ENCODE measurements at regions not wholly inside any gene's neighbourhood (a gene's known extent, or its start where the extent isn't known, plus 50 kb on each side); places are given as distances from the start of the nearest gene placed in this dataset.

DNA sequence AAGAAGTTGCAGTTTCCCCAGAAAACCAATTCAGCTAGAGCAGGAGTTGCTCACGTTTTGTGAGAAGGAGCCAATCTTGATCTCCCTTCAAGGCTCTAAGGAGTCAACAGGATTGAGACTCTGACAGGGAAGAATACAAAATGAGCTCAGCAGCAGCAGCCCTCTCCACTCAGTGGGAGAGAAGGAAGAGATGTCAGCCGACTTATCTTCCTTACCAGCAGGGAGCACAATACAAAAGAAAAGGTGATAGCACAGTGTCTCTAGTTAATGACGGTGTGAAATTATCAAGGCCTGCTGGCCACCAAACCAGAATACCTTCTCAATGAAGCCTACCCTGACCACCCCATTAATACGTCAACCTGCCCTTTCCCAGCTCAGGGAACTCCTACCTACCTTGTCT is 223.6 kb upstream of the TMPO start:
- H3K27ac Mint-ChIP-seq (ENCODE audit: unreplicated experiment): no peak overlapping the region
- H3K4me1 Mint-ChIP-seq (ENCODE audit: low read depth): peaks cover 6% of the 10 kb centered on the region
- no peak for DNase-seq (ENCODE audit: low spot score)
- H3K9me3 Mint-ChIP-seq (ENCODE audit: low read depth): no peaks in the 10 kb centered on the region
- H3K36me3 Mint-ChIP-seq (ENCODE audit: low read depth): no peaks in the 10 kb centered on the region
- no peak overlapping the region for H3K4me3 Mint-ChIP-seq (ENCODE audit: unreplicated experiment)
- peaks cover 41% of the 10 kb centered on the region for H3K27me3 Mint-ChIP-seq (ENCODE audit: low read depth)
- TF ChIP-seq, protein P1, sequence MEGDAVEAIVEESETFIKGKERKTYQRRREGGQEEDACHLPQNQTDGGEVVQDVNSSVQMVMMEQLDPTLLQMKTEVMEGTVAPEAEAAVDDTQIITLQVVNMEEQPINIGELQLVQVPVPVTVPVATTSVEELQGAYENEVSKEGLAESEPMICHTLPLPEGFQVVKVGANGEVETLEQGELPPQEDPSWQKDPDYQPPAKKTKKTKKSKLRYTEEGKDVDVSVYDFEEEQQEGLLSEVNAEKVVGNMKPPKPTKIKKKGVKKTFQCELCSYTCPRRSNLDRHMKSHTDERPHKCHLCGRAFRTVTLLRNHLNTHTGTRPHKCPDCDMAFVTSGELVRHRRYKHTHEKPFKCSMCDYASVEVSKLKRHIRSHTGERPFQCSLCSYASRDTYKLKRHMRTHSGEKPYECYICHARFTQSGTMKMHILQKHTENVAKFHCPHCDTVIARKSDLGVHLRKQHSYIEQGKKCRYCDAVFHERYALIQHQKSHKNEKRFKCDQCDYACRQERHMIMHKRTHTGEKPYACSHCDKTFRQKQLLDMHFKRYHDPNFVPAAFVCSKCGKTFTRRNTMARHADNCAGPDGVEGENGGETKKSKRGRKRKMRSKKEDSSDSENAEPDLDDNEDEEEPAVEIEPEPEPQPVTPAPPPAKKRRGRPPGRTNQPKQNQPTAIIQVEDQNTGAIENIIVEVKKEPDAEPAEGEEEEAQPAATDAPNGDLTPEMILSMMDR (IDR thresholded peaks at IDR 0.05): no peak

DNA sequence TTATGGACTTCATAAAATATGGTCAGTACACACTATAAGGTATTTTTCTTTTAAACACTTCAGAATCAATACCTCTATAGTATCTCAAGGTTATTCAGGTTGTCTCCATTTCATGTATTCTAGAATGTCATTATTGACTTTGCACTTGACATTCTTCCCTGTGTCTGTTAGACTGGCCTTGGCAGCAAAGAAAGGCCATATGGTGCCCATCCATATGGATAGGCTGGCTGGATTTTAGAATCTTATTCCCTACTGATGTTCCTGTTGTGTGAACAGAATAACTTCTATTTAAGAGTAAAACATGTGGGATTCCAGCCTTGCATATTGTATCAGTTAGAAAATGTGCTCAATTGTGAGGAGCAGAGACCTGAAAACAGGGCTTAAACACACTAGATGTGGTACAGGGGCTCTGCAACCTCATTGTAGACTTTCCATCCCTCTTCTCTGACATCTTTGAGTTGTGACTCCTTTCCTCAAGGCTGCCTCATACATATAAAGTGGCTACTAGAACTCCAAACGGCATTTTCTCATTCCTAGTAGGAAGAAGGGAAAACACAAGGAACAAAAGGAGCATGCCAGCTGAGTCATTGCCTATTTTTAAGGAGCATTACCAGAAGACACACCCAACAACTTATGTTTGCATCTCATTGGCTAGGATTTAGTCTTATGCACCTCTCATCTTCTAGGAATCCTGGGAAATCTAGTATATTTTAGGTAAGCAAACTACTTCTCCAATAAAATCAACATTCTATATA is 221.2 kb upstream of the TMPO start:
- peaks cover 32% of the 10 kb centered on the region for H3K27me3 Mint-ChIP-seq (ENCODE audit: low read depth)
- H3K36me3 Mint-ChIP-seq (ENCODE audit: low read depth): no peaks in the 10 kb centered on the region
- no peak overlapping the region for H3K4me3 Mint-ChIP-seq (ENCODE audit: unreplicated experiment)
- DNase-seq (ENCODE audit: low spot score): no peak
- peaks cover 6% of the 10 kb centered on the region for H3K4me1 Mint-ChIP-seq (ENCODE audit: low read depth)
- TF ChIP-seq, protein P1 (IDR thresholded peaks at IDR 0.05): no peak
- H3K27ac Mint-ChIP-seq (ENCODE audit: unreplicated experiment): no peak overlapping the region
- H3K9me3 Mint-ChIP-seq (ENCODE audit: low read depth): no peaks in the 10 kb centered on the region

DNA sequence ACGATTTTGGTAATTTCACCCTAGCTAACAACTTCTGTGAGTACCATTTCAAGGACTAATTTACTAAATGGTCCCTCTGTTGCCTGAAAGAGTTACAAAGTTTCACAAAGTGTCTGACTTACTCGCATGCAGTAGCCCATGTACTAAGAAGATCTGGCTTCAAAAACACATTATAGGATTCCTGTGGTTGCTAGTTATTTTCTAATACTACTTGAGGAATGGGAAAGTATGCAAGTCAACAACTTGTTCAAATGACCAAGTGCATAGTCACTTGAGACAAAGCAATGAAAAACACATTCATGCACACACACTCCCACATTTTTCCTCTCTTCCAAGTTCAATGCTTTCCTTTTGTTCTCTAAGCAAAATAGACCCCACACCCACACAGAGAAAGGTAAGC is 219.7 kb upstream of the TMPO start:
- peaks cover 23% of the 10 kb centered on the region for H3K27me3 Mint-ChIP-seq (ENCODE audit: low read depth)
- no peaks in the 10 kb centered on the region for H3K9me3 Mint-ChIP-seq (ENCODE audit: low read depth)
- TF ChIP-seq, protein P1 (IDR thresholded peaks at IDR 0.05): no peak
- no peak overlapping the region for H3K4me3 Mint-ChIP-seq (ENCODE audit: unreplicated experiment)
- peaks cover 6% of the 10 kb centered on the region for H3K4me1 Mint-ChIP-seq (ENCODE audit: low read depth)
- H3K27ac Mint-ChIP-seq (ENCODE audit: unreplicated experiment): no peak overlapping the region
- DNase-seq (ENCODE audit: low spot score): no peak
- no peaks in the 10 kb centered on the region for H3K36me3 Mint-ChIP-seq (ENCODE audit: low read depth)

DNA sequence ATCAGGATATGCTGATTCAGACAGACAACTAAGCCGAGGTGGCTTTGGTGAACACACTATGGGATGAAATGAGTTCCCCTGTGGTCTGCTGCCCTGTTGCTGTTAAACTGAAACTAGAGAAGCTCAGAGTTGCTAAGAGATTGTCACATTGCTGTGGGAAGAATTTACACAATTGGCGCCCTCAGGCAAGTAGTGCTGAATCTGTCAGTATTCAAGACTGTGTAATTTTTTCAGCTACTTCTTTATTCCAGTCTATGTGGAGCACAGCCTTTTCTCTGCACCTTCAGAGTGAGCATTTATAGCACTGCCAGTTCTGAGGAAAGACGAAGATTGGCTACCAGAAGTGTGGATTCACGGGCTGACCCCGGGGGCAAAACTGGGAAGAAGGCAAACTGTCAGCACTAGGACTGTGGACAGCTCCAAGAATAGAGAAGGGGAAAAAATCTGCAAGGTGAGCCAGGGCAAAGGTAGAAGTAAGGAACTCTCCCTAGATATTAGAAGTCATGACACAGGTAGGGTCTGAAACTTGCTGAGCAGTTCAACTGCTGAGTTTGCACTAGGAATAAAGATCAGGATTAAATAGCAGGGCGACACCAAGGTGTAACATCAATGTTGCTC is 218.8 kb upstream of the TMPO start:
- no peak for DNase-seq (ENCODE audit: low spot score)
- peaks cover 18% of the 10 kb centered on the region for H3K27me3 Mint-ChIP-seq (ENCODE audit: low read depth)
- peaks cover 6% of the 10 kb centered on the region for H3K4me1 Mint-ChIP-seq (ENCODE audit: low read depth)
- H3K27ac Mint-ChIP-seq (ENCODE audit: unreplicated experiment): no peak overlapping the region
- no peak overlapping the region for H3K4me3 Mint-ChIP-seq (ENCODE audit: unreplicated experiment)
- TF ChIP-seq, protein P1 (IDR thresholded peaks at IDR 0.05): no peak
- no peaks in the 10 kb centered on the region for H3K36me3 Mint-ChIP-seq (ENCODE audit: low read depth)
- H3K9me3 Mint-ChIP-seq (ENCODE audit: low read depth): no peaks in the 10 kb centered on the region

DNA sequence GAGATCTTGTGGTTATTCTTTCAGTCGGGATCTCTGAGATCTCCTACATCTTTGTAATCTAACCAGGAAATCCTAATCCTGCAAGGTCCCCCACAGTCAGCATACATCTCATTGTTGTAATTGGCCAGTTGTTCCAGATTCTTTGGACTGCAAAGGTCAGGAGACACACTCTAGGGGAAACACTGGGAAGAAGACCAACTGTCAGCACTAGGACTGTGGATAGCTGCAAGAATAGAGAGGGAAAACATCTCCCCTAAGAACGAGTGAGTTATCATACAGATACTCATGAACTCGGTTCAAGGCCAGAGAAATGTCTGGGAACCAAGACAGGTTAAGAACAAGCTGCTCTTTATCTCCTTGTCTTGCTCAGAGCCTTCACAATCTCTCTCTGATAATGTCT is 217.9 kb upstream of the TMPO start:
- TF ChIP-seq, protein P1 (IDR thresholded peaks at IDR 0.05): no peak
- no peak overlapping the region for H3K4me3 Mint-ChIP-seq (ENCODE audit: unreplicated experiment)
- no peak for DNase-seq (ENCODE audit: low spot score)
- H3K36me3 Mint-ChIP-seq (ENCODE audit: low read depth): no peaks in the 10 kb centered on the region
- H3K27me3 Mint-ChIP-seq (ENCODE audit: low read depth): peaks cover 12% of the 10 kb centered on the region
- H3K4me1 Mint-ChIP-seq (ENCODE audit: low read depth): peaks cover 6% of the 10 kb centered on the region
- H3K9me3 Mint-ChIP-seq (ENCODE audit: low read depth): no peaks in the 10 kb centered on the region
- no peak overlapping the region for H3K27ac Mint-ChIP-seq (ENCODE audit: unreplicated experiment)
